SK-N-SH (cell line): ENCODE measurements at regions not wholly inside any gene's neighbourhood (a gene's known extent, or its start where the extent isn't known, plus 50 kb on each side); places are given as distances from the start of the nearest gene placed in this dataset.

Experiments used
- CTCF ChIA-PET: fragments of 300-600, 350-600 bp; formaldehyde crosslinking; extraction: SDS; loops from one replicate; lab custom pipeline; 2021; lab: Yijun Ruan, JAX
- POLR2A ChIA-PET: fragments of 350-600 bp; sonication (Branson Sonifier 250); formaldehyde crosslinking; extraction: SDS; loops from one replicate; lab custom pipeline; 2020; ENCODE audit warnings: antibody characterized with exemption, inconsistent platforms; lab: Yijun Ruan, JAX
- DNase-seq: peaks from one replicate; pipeline ENCODE4 v3.0.0; 2012
- H2AFZ ChIP-seq: fragments of 200-600 bp; sonication (generic); 2 replicates; pipeline ENCODE4 v1.8.1; 2016; ENCODE audit warnings: antibody characterized with exemption, mild to moderate bottlenecking, low read depth
- H3F3A ChIP-seq: fragments of 200-600 bp; sonication (generic); replicated peaks from 2 replicates; pipeline ENCODE3; 2016; ENCODE audit warnings: antibody characterized with exemption, mild to moderate bottlenecking; ENCODE audit not compliant: insufficient read depth
- H3K27ac ChIP-seq, 2 experiments: fragments of 200-500 bp in 1 of 2; fragments of 200-600 bp in 1 of 2; sonication (Bioruptor generic) in 1 of 2; sonication (generic), shearing (Covaris generic) in 1 of 2; 2 replicates each; pipeline versions ENCODE4 v1.5.1 to v1.6.1; 2014 to 2016; ENCODE audit warnings: low read depth in 2 of 2, inconsistent platforms in 1 of 2, low read length in 1 of 2, mild to moderate bottlenecking in 1 of 2, mixed read lengths in 1 of 2
- H3K27me3 ChIP-seq: fragments of 200-600 bp; sonication (generic), shearing (Covaris generic); 2 replicates; pipeline ENCODE4 v1.6.1; 2016; ENCODE audit warnings: mixed run types; ENCODE audit not compliant: insufficient read depth
- H3K36me3 ChIP-seq, 2 experiments: fragments of 200-500 bp in 1 of 2; fragments of 200-600 bp in 1 of 2; sonication (Bioruptor generic) in 1 of 2; sonication (generic) in 1 of 2; replicated peaks in 1 of 2; 2 replicates each; pipeline versions ENCODE3 to v1.5.1; 2014 to 2016; ENCODE audit warnings: low read length in 1 of 2, mild to moderate bottlenecking in 1 of 2; ENCODE audit not compliant: insufficient read depth in 2 of 2, control insufficient read depth in 1 of 2
- H3K4me1 ChIP-seq, 2 experiments: fragments of 200-500 bp in 1 of 2; fragments of 200-600 bp in 1 of 2; sonication (Bioruptor generic) in 1 of 2; sonication (generic), shearing (Covaris generic) in 1 of 2; 2 replicates each; pipeline versions ENCODE4 v1.5.1 to v1.6.1; 2014 to 2016; ENCODE audit warnings: low read depth in 1 of 2, low read length in 1 of 2, mixed run types in 1 of 2; ENCODE audit not compliant: insufficient read depth in 2 of 2, control insufficient read depth in 1 of 2
- H3K4me2 ChIP-seq: fragments of 200-600 bp; sonication (generic), shearing (Covaris generic); 2 replicates; pipeline ENCODE4 v1.6.1; 2017; ENCODE audit warnings: mixed run types
- H3K4me3 ChIP-seq, 2 experiments: fragments of 200-500 bp in 1 of 2; fragments of 200-600 bp in 1 of 2; sonication (Bioruptor generic) in 1 of 2; sonication (generic), shearing (Covaris generic) in 1 of 2; 2 replicates each; pipeline versions ENCODE4 v1.5.1 to v1.8.1; 2014 to 2016; ENCODE audit warnings: low read depth in 2 of 2, inconsistent platforms in 1 of 2, low read length in 1 of 2, mild to moderate bottlenecking in 1 of 2, mixed read lengths in 1 of 2, moderate library complexity in 1 of 2
- H3K79me2 ChIP-seq: fragments of 200-600 bp; sonication (generic); 2 replicates; pipeline ENCODE4 v1.8.1; 2017; ENCODE audit warnings: mild to moderate bottlenecking; ENCODE audit not compliant: insufficient read depth
- H3K9ac ChIP-seq: fragments of 200-600 bp; sonication (generic); 2 replicates; pipeline ENCODE4 v1.6.1; 2017; ENCODE audit warnings: mixed run types
- H3K9me2 ChIP-seq: fragments of 200-600 bp; sonication (generic); 2 replicates; pipeline ENCODE4 v1.6.1; 2017; ENCODE audit warnings: mixed run types
- H3K9me3 ChIP-seq: fragments of 200-600 bp; sonication (generic); 2 replicates; pipeline ENCODE4 v1.6.1; 2017; ENCODE audit warnings: mixed run types, mild to moderate bottlenecking, moderate library complexity
- H4K20me1 ChIP-seq: fragments of 200-600 bp; sonication (generic); 2 replicates; pipeline ENCODE4 v1.6.1; 2017; ENCODE audit warnings: mild to moderate bottlenecking, mixed run types; ENCODE audit not compliant: insufficient read depth
- CHD2 ChIP-seq: fragments of 150-350 bp; IDR thresholded peaks from 2 replicates; pipeline ENCODE4 v1.6.1; 2018; ENCODE audit warnings: low read length; ENCODE audit not compliant: partially characterized antibody
- EP300 ChIP-seq, 2 experiments: IDR thresholded peaks; 2 replicates each; pipeline versions ENCODE4 v1.4.0 to v1.6.1; 2012; ENCODE audit warnings: borderline replicate concordance in 1 of 2, low read depth in 1 of 2, low read length in 1 of 2
- GATA2 ChIP-seq: sonication (generic); formaldehyde crosslinking; IDR thresholded peaks from 2 replicates; pipeline ENCODE4 v1.5.0; 2020; ENCODE audit warnings: mild to moderate bottlenecking, missing genetic modification reagents
- JUND ChIP-seq: IDR thresholded peaks from 2 replicates; pipeline ENCODE4 v1.4.0; 2012
- MXI1 ChIP-seq: IDR thresholded peaks from 2 replicates; pipeline ENCODE4 v1.6.1; 2012; ENCODE audit warnings: mild to moderate bottlenecking, low read depth, low read length, improper control_type of control experiment
- RCOR1 ChIP-seq: fragments of 150-350 bp; IDR thresholded peaks from 2 replicates; pipeline ENCODE4 v1.6.1; 2017; ENCODE audit warnings: antibody characterized with exemption, low read length
- TEAD4 ChIP-seq: IDR thresholded peaks from 2 replicates; pipeline ENCODE4 v1.4.0; 2012; ENCODE audit warnings: mild to moderate bottlenecking, borderline replicate concordance; ENCODE audit not compliant: insufficient read depth
- TF ChIP-seq, protein P1 (sequence below): IDR thresholded peaks from 2 replicates; pipeline ENCODE4; 2012
- TF ChIP-seq, protein P2 (sequence below): fragments of 200-600 bp; sonication (generic); IDR thresholded peaks from 2 replicates; pipeline ENCODE4 v1.6.1; 2017; ENCODE audit warnings: antibody characterized with exemption, mild to moderate bottlenecking, moderate library complexity
- TF ChIP-seq, protein P3 (sequence below): IDR thresholded peaks from 2 replicates; pipeline ENCODE4 v1.4.0; 2012; ENCODE audit warnings: low read depth, borderline replicate concordance
- TF ChIP-seq, protein P4 (sequence below): IDR thresholded peaks from 2 replicates; pipeline ENCODE4 v1.6.1; 2012; ENCODE audit warnings: mild to moderate bottlenecking, low read depth, low read length, moderate library complexity
- TF ChIP-seq, protein P5 (sequence below): fragments of 150-350 bp; IDR thresholded peaks from 2 replicates; pipeline ENCODE4 v1.6.1; 2017; ENCODE audit warnings: antibody characterized with exemption, low read length, low read depth, borderline replicate concordance

GRCh38 chr4:135739354-135739753 lies 1537.8 kb upstream of the PABPC4L start (continued):
- TF ChIP-seq, protein P1, sequence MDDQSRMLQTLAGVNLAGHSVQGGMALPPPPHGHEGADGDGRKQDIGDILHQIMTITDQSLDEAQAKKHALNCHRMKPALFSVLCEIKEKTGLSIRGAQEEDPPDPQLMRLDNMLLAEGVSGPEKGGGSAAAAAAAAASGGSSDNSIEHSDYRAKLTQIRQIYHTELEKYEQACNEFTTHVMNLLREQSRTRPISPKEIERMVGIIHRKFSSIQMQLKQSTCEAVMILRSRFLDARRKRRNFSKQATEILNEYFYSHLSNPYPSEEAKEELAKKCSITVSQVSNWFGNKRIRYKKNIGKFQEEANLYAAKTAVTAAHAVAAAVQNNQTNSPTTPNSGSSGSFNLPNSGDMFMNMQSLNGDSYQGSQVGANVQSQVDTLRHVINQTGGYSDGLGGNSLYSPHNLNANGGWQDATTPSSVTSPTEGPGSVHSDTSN = no peak
- no peak for TF ChIP-seq GATA2
- TF ChIP-seq, protein P2, sequence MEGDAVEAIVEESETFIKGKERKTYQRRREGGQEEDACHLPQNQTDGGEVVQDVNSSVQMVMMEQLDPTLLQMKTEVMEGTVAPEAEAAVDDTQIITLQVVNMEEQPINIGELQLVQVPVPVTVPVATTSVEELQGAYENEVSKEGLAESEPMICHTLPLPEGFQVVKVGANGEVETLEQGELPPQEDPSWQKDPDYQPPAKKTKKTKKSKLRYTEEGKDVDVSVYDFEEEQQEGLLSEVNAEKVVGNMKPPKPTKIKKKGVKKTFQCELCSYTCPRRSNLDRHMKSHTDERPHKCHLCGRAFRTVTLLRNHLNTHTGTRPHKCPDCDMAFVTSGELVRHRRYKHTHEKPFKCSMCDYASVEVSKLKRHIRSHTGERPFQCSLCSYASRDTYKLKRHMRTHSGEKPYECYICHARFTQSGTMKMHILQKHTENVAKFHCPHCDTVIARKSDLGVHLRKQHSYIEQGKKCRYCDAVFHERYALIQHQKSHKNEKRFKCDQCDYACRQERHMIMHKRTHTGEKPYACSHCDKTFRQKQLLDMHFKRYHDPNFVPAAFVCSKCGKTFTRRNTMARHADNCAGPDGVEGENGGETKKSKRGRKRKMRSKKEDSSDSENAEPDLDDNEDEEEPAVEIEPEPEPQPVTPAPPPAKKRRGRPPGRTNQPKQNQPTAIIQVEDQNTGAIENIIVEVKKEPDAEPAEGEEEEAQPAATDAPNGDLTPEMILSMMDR = no peak

GRCh38 chr4:135735512-135735911 lies 1533.9 kb upstream of the PABPC4L start:
- Histone ChIP-seq H3K27ac (no peak overlapping the region), H2AFZ (no peak overlapping the region), H3K27me3 (no peaks in the 10 kb centered on the region), H3K4me3 (no peak overlapping the region), H3K4me2 (no peak overlapping the region), H3K4me1 (no peaks in the 10 kb centered on the region), H3K9me2 (no peaks in the 10 kb centered on the region), H3K36me3 (no peaks in the 10 kb centered on the region), H4K20me1 (no peaks in the 10 kb centered on the region), H3F3A (no peaks in the 10 kb centered on the region), H3K9me3 (no peaks in the 10 kb centered on the region), H3K79me2 (no peaks in the 10 kb centered on the region), H3K9ac (no peak overlapping the region)
- no peak for DNase-seq
- ChIA-PET CTCF (no interaction called here), POLR2A (no interaction called here)
- TF ChIP-seq, protein P3, sequence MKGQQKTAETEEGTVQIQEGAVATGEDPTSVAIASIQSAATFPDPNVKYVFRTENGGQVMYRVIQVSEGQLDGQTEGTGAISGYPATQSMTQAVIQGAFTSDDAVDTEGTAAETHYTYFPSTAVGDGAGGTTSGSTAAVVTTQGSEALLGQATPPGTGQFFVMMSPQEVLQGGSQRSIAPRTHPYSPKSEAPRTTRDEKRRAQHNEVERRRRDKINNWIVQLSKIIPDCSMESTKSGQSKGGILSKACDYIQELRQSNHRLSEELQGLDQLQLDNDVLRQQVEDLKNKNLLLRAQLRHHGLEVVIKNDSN = no peak
- TF ChIP-seq, protein P2 = no peak
- TF ChIP-seq, protein P4, sequence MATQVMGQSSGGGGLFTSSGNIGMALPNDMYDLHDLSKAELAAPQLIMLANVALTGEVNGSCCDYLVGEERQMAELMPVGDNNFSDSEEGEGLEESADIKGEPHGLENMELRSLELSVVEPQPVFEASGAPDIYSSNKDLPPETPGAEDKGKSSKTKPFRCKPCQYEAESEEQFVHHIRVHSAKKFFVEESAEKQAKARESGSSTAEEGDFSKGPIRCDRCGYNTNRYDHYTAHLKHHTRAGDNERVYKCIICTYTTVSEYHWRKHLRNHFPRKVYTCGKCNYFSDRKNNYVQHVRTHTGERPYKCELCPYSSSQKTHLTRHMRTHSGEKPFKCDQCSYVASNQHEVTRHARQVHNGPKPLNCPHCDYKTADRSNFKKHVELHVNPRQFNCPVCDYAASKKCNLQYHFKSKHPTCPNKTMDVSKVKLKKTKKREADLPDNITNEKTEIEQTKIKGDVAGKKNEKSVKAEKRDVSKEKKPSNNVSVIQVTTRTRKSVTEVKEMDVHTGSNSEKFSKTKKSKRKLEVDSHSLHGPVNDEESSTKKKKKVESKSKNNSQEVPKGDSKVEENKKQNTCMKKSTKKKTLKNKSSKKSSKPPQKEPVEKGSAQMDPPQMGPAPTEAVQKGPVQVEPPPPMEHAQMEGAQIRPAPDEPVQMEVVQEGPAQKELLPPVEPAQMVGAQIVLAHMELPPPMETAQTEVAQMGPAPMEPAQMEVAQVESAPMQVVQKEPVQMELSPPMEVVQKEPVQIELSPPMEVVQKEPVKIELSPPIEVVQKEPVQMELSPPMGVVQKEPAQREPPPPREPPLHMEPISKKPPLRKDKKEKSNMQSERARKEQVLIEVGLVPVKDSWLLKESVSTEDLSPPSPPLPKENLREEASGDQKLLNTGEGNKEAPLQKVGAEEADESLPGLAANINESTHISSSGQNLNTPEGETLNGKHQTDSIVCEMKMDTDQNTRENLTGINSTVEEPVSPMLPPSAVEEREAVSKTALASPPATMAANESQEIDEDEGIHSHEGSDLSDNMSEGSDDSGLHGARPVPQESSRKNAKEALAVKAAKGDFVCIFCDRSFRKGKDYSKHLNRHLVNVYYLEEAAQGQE = no peak
- TF ChIP-seq, protein P5, sequence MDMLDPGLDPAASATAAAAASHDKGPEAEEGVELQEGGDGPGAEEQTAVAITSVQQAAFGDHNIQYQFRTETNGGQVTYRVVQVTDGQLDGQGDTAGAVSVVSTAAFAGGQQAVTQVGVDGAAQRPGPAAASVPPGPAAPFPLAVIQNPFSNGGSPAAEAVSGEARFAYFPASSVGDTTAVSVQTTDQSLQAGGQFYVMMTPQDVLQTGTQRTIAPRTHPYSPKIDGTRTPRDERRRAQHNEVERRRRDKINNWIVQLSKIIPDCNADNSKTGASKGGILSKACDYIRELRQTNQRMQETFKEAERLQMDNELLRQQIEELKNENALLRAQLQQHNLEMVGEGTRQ = no peak
- TF ChIP-seq EP300 (IDR thresholded peaks at IDR 0.05; ENCODE audit: borderline replicate concordance in 1 of 2, low read depth in 1 of 2, low read length in 1 of 2) (no peak), MXI1 (no peak), RCOR1 (no peak), JUND (no peak), CHD2 (no peak), TEAD4 (no peak)
